Epithelial cell of proximal tubule (primary cell): ENCODE measurements at regions not wholly inside any gene's neighbourhood (a gene's known extent, or its start where the extent isn't known, plus 50 kb on each side); places are given as distances from the start of the nearest gene placed in this dataset.

Source experiments
- DNase-seq: peaks from one replicate; pipeline ENCODE4 v3.0.0-alpha.2; 2011; ENCODE audit warnings: low read depth
- H3K4me3 ChIP-seq: 2 replicates; pipeline ENCODE4 v1.5.1; 2011; ENCODE audit warnings: low read depth, mild to moderate bottlenecking, low read length
- CTCF ChIP-seq: conservative IDR thresholded peaks from 2 replicates; pipeline ENCODE4 v1.5.1; 2012; ENCODE audit warnings: low read depth, mild to moderate bottlenecking, low read length

GRCh38 chr17:69761011-69761410, 314.0 kb upstream of the KCNJ16 start:
- TF ChIP-seq CTCF: no peak
- DNase-seq: no peak
- no peak overlapping the region for H3K4me3 ChIP-seq

GRCh38 chr17:69761767-69762321, 313.2 kb upstream of the KCNJ16 start:
- no peak for TF ChIP-seq CTCF
- no peak overlapping the region for H3K4me3 ChIP-seq
- peak; percentile 97 for DNase-seq

GRCh38 chr17:69762359-69762758, 312.7 kb upstream of the KCNJ16 start:
- no peak for TF ChIP-seq CTCF
- DNase-seq: no peak
- H3K4me3 ChIP-seq: no peak overlapping the region

GRCh38 chr17:69762766-69763165, 312.3 kb upstream of the KCNJ16 start:
- no peak for TF ChIP-seq CTCF
- no peak overlapping the region for H3K4me3 ChIP-seq
- DNase-seq: no peak

GRCh38 chr17:69763503-69763902, 311.5 kb upstream of the KCNJ16 start:
- H3K4me3 ChIP-seq: no peak overlapping the region
- DNase-seq: no peak
- TF ChIP-seq CTCF: no peak

- no peak for DNase-seq
- TF ChIP-seq CTCF: no peak
- H3K4me3 ChIP-seq: no peak overlapping the region
Observed at GRCh38 chr17:69764146-69764545, 310.9 kb upstream of the KCNJ16 start.

GRCh38 chr17:69769050-69769449, 306.0 kb upstream of the KCNJ16 start:
- H3K4me3 ChIP-seq: no peak overlapping the region
- no peak for TF ChIP-seq CTCF
- no peak for DNase-seq
